Heart left ventricle (tissue), 16 donors: ENCODE measurements at regions not wholly inside any gene's neighbourhood (a gene's known extent, or its start where the extent isn't known, plus 50 kb on each side); places are given as distances from the start of the nearest gene placed in this dataset.

Source experiments
- ATAC-seq, 4 donors: fragments of 200-7000 bp; cut with Tn5 transposase; one replicate each; pipeline ENCODE4 v1.9.1; 2020 to 2022; ENCODE audit warnings: moderate library complexity in 4 of 4, mild to moderate bottlenecking in 3 of 4, moderate number of reproducible peaks in 1 of 4
- DNase-seq, 5 donors: peaks; one replicate each; pipeline ENCODE4 v3.0.0-alpha.2; 2020
- H3K27ac ChIP-seq, 12 donors: fragments of 200-600 bp; sonication (generic) in 4 of 12; one replicate each; pipeline versions ENCODE4 v1.5.0 to v1.8.0; 2016 to 2022; ENCODE audit warnings: mild to moderate bottlenecking in 2 of 12
- H3K27me3 ChIP-seq, 9 donors: fragments of 200-600 bp; sonication (generic) in 2 of 9; one replicate each; pipeline versions ENCODE4 v1.5.1 to v1.8.0; 2016 to 2022; ENCODE audit warnings: mild to moderate bottlenecking in 3 of 9
- H3K36me3 ChIP-seq, 9 donors: fragments of 200-600 bp; sonication (generic) in 2 of 9; one replicate each; pipeline versions ENCODE4 v1.5.0 to v1.8.0; 2018 to 2022; ENCODE audit warnings: mild to moderate bottlenecking in 2 of 9
- H3K4me1 ChIP-seq, 12 donors: fragments of 200-600 bp; sonication (generic) in 4 of 12; one replicate each; pipeline versions ENCODE4 v1.5.0 to v1.8.0; 2016 to 2022; ENCODE audit warnings: mild to moderate bottlenecking in 3 of 12
- H3K4me3 ChIP-seq, 12 donors: fragments of 200-600 bp; sonication (generic) in 4 of 12; one replicate each; pipeline versions ENCODE4 v1.5.0 to v1.8.0; 2017 to 2022; ENCODE audit warnings: mild to moderate bottlenecking in 9 of 12, moderate library complexity in 4 of 12
- H3K9me3 ChIP-seq, 12 donors: fragments of 200-600 bp; sonication (generic) in 4 of 12; one replicate each; pipeline versions ENCODE4 v1.5.0 to v1.8.0; 2016 to 2022; ENCODE audit warnings: mild to moderate bottlenecking in 1 of 12
- CTCF ChIP-seq, 12 donors: fragments of 200-600 bp; sonication (generic) in 4 of 12; IDR thresholded peaks; one replicate each; pipeline versions ENCODE4 v1.5.0 to v1.8.0; 2018 to 2022; ENCODE audit warnings: antibody characterized with exemption in 12 of 12, mild to moderate bottlenecking in 5 of 12
- POLR2A ChIP-seq, 2 donors: fragments of 450-650 bp; IDR thresholded peaks; one replicate each; pipeline ENCODE4 v1.6.1; 2017; ENCODE audit warnings: antibody characterized with exemption in 2 of 2, mild to moderate bottlenecking in 2 of 2, moderate library complexity in 2 of 2
- WGBS, 4 donors: extraction: QIAGEN DNeasy Blood & Tissue Kit in 2 of 4; methylation state at CpG; one replicate each; pipeline versions ENCODE4 v1.1.5 to v1.1.7; 2013 to 2018; 5-methylcytosine and 5-hydroxymethylcytosine counted together
- intact Hi-C, 10 donors: fragments of 100-400 bp; cut with DNase I; formaldehyde crosslinking; loops; one replicate each; pipeline versions ENCODE4 v1.11.1 to v1.14.2; 2022
- donor health status: ischemic (EF 13 %, LVEDD 7.1; RV severe dilation, severe dysfunction).
- donor health status: healthy with polysubstance abuse.
- donor health status: DM: no; HTN: yes; CAD: no.
- donor health status: DM: no; HTN: no; CAD: no.
- donor health status: ischemic (EF 25% LVEDD 6.9; RV normal size, moderate dysfunction).
- donor health status: ischemic (EF 25% LVEDD 5.7; RV mildly dilated, moderate dysfunction).
- donor health status: healthy.
- donor health status: DM: yes; HTN: yes; CAD: no.
- donor health status: ischemic (EF 35%, LVEDD 5.7; RV mildly dilated, moderate dysfunction).
- donor health status: nonischemic (EF 11% LVEDD 7.7; RV severe dilation, severe dysfunction).
- donor health status: DM: yes; HTN: yes; CAD: no.
- donor health status: PGD.
- donor health status: ischemic (EF 29% LVEDD 5.4; RV normal size, mild dysfunction).
- donor health status: nonischemic (EF 23%, LVEDD 6.1; RV moderate dilation, normal function).

GRCh38 chr13:80465321-80465720 is 124.4 kb upstream of the SPRY2 start:
- intact Hi-C loops: loop anchor here in 1 of 10 donors (2.0 kb wide), 1 partner anchor 29 kb away; no protein-coding TSS in a partner anchor
- no peak for DNase-seq
- no peak overlapping the region for H3K4me3 ChIP-seq
- peak overlapping the region in 1 of 12 donors; percentile 52 for H3K27ac ChIP-seq
- WGBS, 4 donors: 64 to 87% (median 72%) methylated on average over 2 of the region's 2 CpGs
- H3K36me3 ChIP-seq: no peaks in the 10 kb centered on the region
- peaks cover 0 to 7% (median 0%) of the 10 kb centered on the region in 12 donors for H3K9me3 ChIP-seq
- H3K4me1 ChIP-seq: peaks cover 8 to 45% (median 21%) of the 10 kb centered on the region in 12 donors
- ATAC-seq: no peak
- no peak for TF ChIP-seq CTCF (IDR thresholded peaks at IDR 0.05)
- TF ChIP-seq POLR2A (IDR thresholded peaks at IDR 0.05): no peak
- H3K27me3 ChIP-seq: no peaks in the 10 kb centered on the region

GRCh38 chr13:80463673-80464352 is 122.9 kb upstream of the SPRY2 start:
- DNase-seq (peak in 1 of 5 donors; percentile 19), ATAC-seq (peak; percentile 51 to 73 (median 68))
- no peaks in the 10 kb centered on the region for H3K36me3 ChIP-seq
- H3K9me3 ChIP-seq: peaks cover 0 to 7% (median 0%) of the 10 kb centered on the region in 12 donors
- WGBS, 4 donors: 38 to 53% (median 48%) methylated on average over 3 of the region's 3 CpGs
- H3K27me3 ChIP-seq: no peaks in the 10 kb centered on the region
- H3K4me1 ChIP-seq: peaks cover 2 to 30% (median 11%) of the 10 kb centered on the region in 12 donors
- intact Hi-C loops: loop anchor here in 1 of 10 donors (2.0 kb wide), 1 partner anchor 27 kb away; no protein-coding TSS in a partner anchor
- H3K27ac ChIP-seq: peak overlapping the region in 5 of 12 donors; percentile 6 to 53 (median 39)
- H3K4me3 ChIP-seq: no peak overlapping the region
- TF ChIP-seq CTCF (IDR thresholded peaks at IDR 0.05) (peak in 1 of 12 donors; percentile 3), POLR2A (IDR thresholded peaks at IDR 0.05) (no peak)

GRCh38 chr13:80462567-80462966 is 121.6 kb upstream of the SPRY2 start:
- H3K36me3 ChIP-seq: no peaks in the 10 kb centered on the region
- no peak for ATAC-seq
- peak overlapping the region in 1 of 12 donors; percentile 52 for H3K27ac ChIP-seq
- TF ChIP-seq POLR2A (IDR thresholded peaks at IDR 0.05) (no peak), CTCF (IDR thresholded peaks at IDR 0.05) (no peak)
- H3K4me1 ChIP-seq: peaks cover 0 to 30% (median 9%) of the 10 kb centered on the region in 12 donors
- H3K9me3 ChIP-seq: peaks cover 0 to 7% (median 0%) of the 10 kb centered on the region in 12 donors
- no peaks in the 10 kb centered on the region for H3K27me3 ChIP-seq
- DNase-seq: no peak
- intact Hi-C loops: no loop called here
- H3K4me3 ChIP-seq: no peak overlapping the region

- TF ChIP-seq CTCF (IDR thresholded peaks at IDR 0.05): no peak
- TF ChIP-seq POLR2A (IDR thresholded peaks at IDR 0.05): no peak
- WGBS, 4 donors: 86 to 94% (median 93%) methylated on average over 1 of the region's 1 CpG
- H3K27me3 ChIP-seq: no peaks in the 10 kb centered on the region
- H3K27ac ChIP-seq: peak overlapping the region in 1 of 12 donors; percentile 23
- peaks cover 0 to 7% (median 0%) of the 10 kb centered on the region in 12 donors for H3K9me3 ChIP-seq
- intact Hi-C loops: no loop called here
- DNase-seq (no peak), ATAC-seq (no peak)
- peaks cover 0 to 30% (median 9%) of the 10 kb centered on the region in 12 donors for H3K4me1 ChIP-seq
- no peak overlapping the region for H3K4me3 ChIP-seq
- H3K36me3 ChIP-seq: no peaks in the 10 kb centered on the region
Observed at GRCh38 chr13:80462037-80462436, 121.1 kb upstream of the SPRY2 start.
